ENCODE measurements at regions not wholly inside any gene's neighbourhood (a gene's known extent, or its start where the extent isn't known, plus 50 kb on each side); places are given as distances from the start of the nearest gene placed in this dataset.

- POLR2A ChIA-PET, result no interaction called here
- Histone ChIP-seq H3K27ac (ENCODE audit: low read depth, low read length) (no peak overlapping the region), H3K79me2 (ENCODE audit: insufficient read depth, low read length) (no peaks in the 10 kb centered on the region), H3K9me2 (ENCODE audit: insufficient read depth) (no peaks in the 10 kb centered on the region), H3K27me3 (ENCODE audit: insufficient read depth, low read length) (no peaks in the 10 kb centered on the region), H3K4me3 (replicated peaks in 1 of 2; ENCODE audit: low read depth in 1 of 2, low read length in 2 of 2) (no peak overlapping the region), H3K4me1 (ENCODE audit: control insufficient read depth in 1 of 2, insufficient read depth in 2 of 2, low read length in 2 of 2) (no peaks in the 10 kb centered on the region), H3K4me2 (ENCODE audit: low read length) (no peak overlapping the region), H4K20me1 (ENCODE audit: insufficient read depth) (no peaks in the 10 kb centered on the region), H3K36me3 (ENCODE audit: control insufficient read depth in 1 of 2, insufficient read depth in 2 of 2, low read length in 2 of 2) (no peaks in the 10 kb centered on the region), H3K9ac (ENCODE audit: low read length) (no peak overlapping the region), H2AFZ (ENCODE audit: low read depth, low read length, poor library complexity, severe bottlenecking) (no peak overlapping the region), H3K9me3 (ENCODE audit: control insufficient read depth in 1 of 2, insufficient read depth in 1 of 2, low read depth in 1 of 2, low read length in 2 of 2) (no peaks in the 10 kb centered on the region)
- no peak for DNase-seq (ENCODE audit: low read depth, low spot score)
- CTCF ChIA-PET, result no interaction called here
- intact Hi-C loops (cut with micrococcal nuclease), result no loop called here
- no peak for ATAC-seq
- no peak for TF ChIP-seq ELF1 (IDR thresholded peaks at IDR 0.05; ENCODE audit: borderline replicate concordance, low read depth)
- no peak for TF ChIP-seq SIN3A (IDR thresholded peaks at IDR 0.05; ENCODE audit: low read depth)
- no peak for TF ChIP-seq ATF3 (IDR thresholded peaks at IDR 0.05)
- no peak for TF ChIP-seq SP1 (IDR thresholded peaks at IDR 0.05; ENCODE audit: low read depth)
- TF ChIP-seq ZBTB33 (IDR thresholded peaks at IDR 0.05; ENCODE audit: extremely low read depth, insufficient replicate concordance, low read length), result no peak
- TF ChIP-seq ZNF274 (IDR thresholded peaks at IDR 0.05; ENCODE audit: low read depth, low read length), result no peak
- TF ChIP-seq REST (IDR thresholded peaks at IDR 0.05; ENCODE audit: low read depth), result no peak
- no peak for TF ChIP-seq EZH2 (IDR thresholded peaks at IDR 0.05)
- TF ChIP-seq RAD21 (IDR thresholded peaks at IDR 0.05; ENCODE audit: low read depth), result no peak
- no peak for TF ChIP-seq POLR2AphosphoS5 (IDR thresholded peaks at IDR 0.05; ENCODE audit: low read depth, low read length)
- TF ChIP-seq MAX (IDR thresholded peaks at IDR 0.05), result no peak
- TF ChIP-seq FOSL1 (IDR thresholded peaks at IDR 0.05; ENCODE audit: low read depth), result no peak
- no peak for TF ChIP-seq JUND (IDR thresholded peaks at IDR 0.05)
- no TSS peak for BruUV-seq (replicated peaks)
- RAD21 ChIA-PET (ENCODE audit: low non-redundant PET in 1 of 2, low total read pairs in 2 of 2, uncharacterized antibody in 2 of 2, unreplicated experiment in 2 of 2), result no interaction called here
These were observed 337.9 kb downstream of the CD83 start for GRCh38 chr6:14455427-14455826.

All from HCT116 (cell line).